Gastrocnemius medialis (tissue), 4 donors: ENCODE measurements at regions not wholly inside any gene's neighbourhood (a gene's known extent, or its start where the extent isn't known, plus 50 kb on each side); places are given as distances from the start of the nearest gene placed in this dataset.

Source experiments
- ATAC-seq, 2 donors: fragments of 150-250 bp; one replicate each; pipeline ENCODE4 v1.9.1; 2016
- DNase-seq, 2 donors: peaks; one replicate each; pipeline ENCODE4 v3.0.0-alpha.2; 2019
- H3K27ac ChIP-seq, 4 donors: fragments of 200-600 bp; sonication (generic); 1 replicate in 1 of 4; 2 replicates in 3 of 4; pipeline ENCODE4 v1.5.1; 2016 to 2018; ENCODE audit warnings: mild to moderate bottlenecking in 2 of 4, moderate library complexity in 1 of 4
- H3K27me3 ChIP-seq, 3 donors: fragments of 200-600 bp; sonication (generic) in 2 of 3; 1 replicate in 1 of 3; 2 replicates in 2 of 3; pipeline versions ENCODE4 v1.5.1 to v1.6.0; 2016 to 2019; ENCODE audit warnings: mild to moderate bottlenecking in 1 of 3, moderate library complexity in 1 of 3
- H3K36me3 ChIP-seq, 2 donors: fragments of 200-600 bp; sonication (generic) in 1 of 2; one replicate each; pipeline ENCODE4 v1.5.1; 2017 to 2018
- H3K4me1 ChIP-seq, 2 donors: fragments of 200-600 bp; sonication (generic) in 1 of 2; one replicate each; pipeline ENCODE4 v1.5.1; 2016 to 2017; ENCODE audit warnings: mild to moderate bottlenecking in 2 of 2
- H3K4me3 ChIP-seq, 4 donors: fragments of 200-600 bp; sonication (generic) in 3 of 4; 1 replicate in 1 of 4; 2 replicates in 3 of 4; pipeline ENCODE4 v1.5.1; 2016 to 2019; ENCODE audit warnings: mild to moderate bottlenecking in 2 of 4
- H3K9me3 ChIP-seq, 3 donors: fragments of 200-600 bp; sonication (generic) in 2 of 3; 1 replicate in 1 of 3; 2 replicates in 2 of 3; pipeline ENCODE4 v1.5.1; 2016 to 2019
- POLR2A ChIP-seq, 2 donors: fragments of 450-650 bp; IDR thresholded peaks; one replicate each; pipeline ENCODE4 v1.6.1; 2017; ENCODE audit warnings: antibody characterized with exemption in 2 of 2, mild to moderate bottlenecking in 2 of 2, moderate library complexity in 2 of 2
- in situ Hi-C, 4 donors: fragments of 200-750 bp; cut with MboI; loops; one replicate each; pipeline versions ENCODE4 v1.15.0 to v1.8.0; 2017; ENCODE audit warnings: low sequenced_read_pairs in 4 of 4
- intact Hi-C: fragments of 100-400 bp; cut with DNase I; formaldehyde crosslinking; loops from one replicate; pipeline ENCODE4 v1.15.1; 2023; ENCODE audit warnings: low total_unique reads
- TF ChIP-seq, protein P1 (sequence below), 5 experiments: fragments of 450-650 bp in 3 of 5; fragments of 200-600 bp in 2 of 5; sonication (generic) in 2 of 5; IDR thresholded peaks in 4 of 5; conservative IDR thresholded peaks in 1 of 5; 1 replicate in 4 of 5; 2 replicates in 1 of 5; pipeline ENCODE4 v1.5.1; 2016 to 2019; ENCODE audit warnings: antibody characterized with exemption in 5 of 5, mild to moderate bottlenecking in 3 of 5, moderate library complexity in 3 of 5

DNA sequence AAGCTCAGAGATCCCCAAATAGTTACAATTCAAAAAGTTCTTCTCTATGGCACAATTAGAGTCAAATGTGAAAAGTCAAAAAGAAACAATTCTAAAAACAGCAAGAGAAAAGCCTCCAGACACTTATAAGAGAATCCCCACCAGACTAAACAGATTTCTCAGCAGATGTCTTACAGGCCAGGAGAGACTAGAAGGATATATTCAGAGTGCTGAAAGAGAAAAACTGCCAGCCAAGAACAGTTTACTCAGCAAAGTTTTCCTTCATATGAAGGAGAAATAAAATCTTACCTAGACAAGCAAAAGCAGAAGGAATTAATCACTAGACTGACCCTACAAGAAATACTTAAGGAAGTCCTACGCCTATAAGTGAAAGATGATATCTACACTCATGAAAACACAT is 176.1 kb upstream of the OPRM1 start:
- Histone ChIP-seq H3K27ac (no peak overlapping the region), H3K9me3 (no peaks in the 10 kb centered on the region), H3K4me3 (no peak overlapping the region), H3K27me3 (no peaks in the 10 kb centered on the region), H3K36me3 (no peaks in the 10 kb centered on the region), H3K4me1 (no peaks in the 10 kb centered on the region)
- ATAC-seq, result no peak
- no peak for TF ChIP-seq POLR2A (IDR thresholded peaks at IDR 0.05)
- TF ChIP-seq, protein P1, sequence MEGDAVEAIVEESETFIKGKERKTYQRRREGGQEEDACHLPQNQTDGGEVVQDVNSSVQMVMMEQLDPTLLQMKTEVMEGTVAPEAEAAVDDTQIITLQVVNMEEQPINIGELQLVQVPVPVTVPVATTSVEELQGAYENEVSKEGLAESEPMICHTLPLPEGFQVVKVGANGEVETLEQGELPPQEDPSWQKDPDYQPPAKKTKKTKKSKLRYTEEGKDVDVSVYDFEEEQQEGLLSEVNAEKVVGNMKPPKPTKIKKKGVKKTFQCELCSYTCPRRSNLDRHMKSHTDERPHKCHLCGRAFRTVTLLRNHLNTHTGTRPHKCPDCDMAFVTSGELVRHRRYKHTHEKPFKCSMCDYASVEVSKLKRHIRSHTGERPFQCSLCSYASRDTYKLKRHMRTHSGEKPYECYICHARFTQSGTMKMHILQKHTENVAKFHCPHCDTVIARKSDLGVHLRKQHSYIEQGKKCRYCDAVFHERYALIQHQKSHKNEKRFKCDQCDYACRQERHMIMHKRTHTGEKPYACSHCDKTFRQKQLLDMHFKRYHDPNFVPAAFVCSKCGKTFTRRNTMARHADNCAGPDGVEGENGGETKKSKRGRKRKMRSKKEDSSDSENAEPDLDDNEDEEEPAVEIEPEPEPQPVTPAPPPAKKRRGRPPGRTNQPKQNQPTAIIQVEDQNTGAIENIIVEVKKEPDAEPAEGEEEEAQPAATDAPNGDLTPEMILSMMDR (IDR thresholded peaks at IDR 0.05 in 4 of 5, conservative IDR thresholded peaks at IDR 0.05 in 1 of 5), result no peak
- DNase-seq, result no peak
- in situ Hi-C loops, result no loop called here
- intact Hi-C loops, result no loop called here

DNA sequence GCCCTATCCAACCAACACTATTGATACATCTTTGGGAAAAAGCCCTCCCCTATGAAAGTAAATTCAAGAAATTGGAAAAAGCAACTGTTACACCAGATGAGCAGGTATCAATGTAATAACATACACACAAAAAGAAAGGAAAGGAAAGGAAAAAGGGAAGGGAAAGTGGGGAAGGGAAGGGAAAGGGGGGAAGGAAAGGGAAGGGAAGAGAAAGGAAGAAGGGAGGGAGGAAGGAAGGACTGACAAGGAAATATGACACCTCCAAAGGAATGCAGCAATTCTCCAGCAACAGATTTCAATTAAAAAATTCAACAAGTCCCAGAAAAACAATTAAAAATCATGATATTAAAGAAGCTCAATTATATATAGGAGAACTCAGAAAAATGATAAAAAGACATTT is 176.9 kb upstream of the OPRM1 start:
- Histone ChIP-seq H3K27me3 (no peaks in the 10 kb centered on the region), H3K4me1 (no peaks in the 10 kb centered on the region), H3K27ac (no peak overlapping the region), H3K4me3 (no peak overlapping the region), H3K36me3 (no peaks in the 10 kb centered on the region), H3K9me3 (no peaks in the 10 kb centered on the region)
- TF ChIP-seq, protein P1 (IDR thresholded peaks at IDR 0.05 in 4 of 5, conservative IDR thresholded peaks at IDR 0.05 in 1 of 5), result no peak
- no peak for TF ChIP-seq POLR2A (IDR thresholded peaks at IDR 0.05)
- intact Hi-C loops, result no loop called here
- DNase-seq (no peak), ATAC-seq (no peak)
- in situ Hi-C loops, result no loop called here

DNA sequence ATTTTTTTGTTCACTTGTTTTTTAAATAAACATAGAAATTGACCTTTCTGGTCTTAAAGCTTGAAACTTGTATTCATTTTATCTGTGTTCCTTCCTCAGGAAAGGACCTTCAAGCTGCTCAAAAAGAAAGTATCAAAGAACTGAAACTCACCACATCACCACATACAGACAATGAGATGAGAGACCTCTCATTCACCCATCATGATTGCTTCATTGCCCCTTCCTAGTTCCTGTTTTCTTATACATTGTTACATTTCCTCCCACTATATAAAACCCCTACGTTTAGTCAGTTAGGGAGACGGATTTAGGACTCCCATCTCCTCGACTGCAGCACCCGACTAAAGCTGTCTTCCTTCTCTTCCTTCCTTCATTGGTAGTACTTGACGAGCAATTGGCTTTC is 180.5 kb upstream of the OPRM1 start:
- DNase-seq (no peak), ATAC-seq (no peak)
- Histone ChIP-seq H3K4me1 (no peaks in the 10 kb centered on the region), H3K36me3 (no peaks in the 10 kb centered on the region), H3K4me3 (no peak overlapping the region), H3K27me3 (no peaks in the 10 kb centered on the region), H3K27ac (no peak overlapping the region), H3K9me3 (no peaks in the 10 kb centered on the region)
- TF ChIP-seq, protein P1 (IDR thresholded peaks at IDR 0.05 in 4 of 5, conservative IDR thresholded peaks at IDR 0.05 in 1 of 5), result no peak
- TF ChIP-seq POLR2A (IDR thresholded peaks at IDR 0.05), result no peak
- in situ Hi-C loops, result no loop called here
- intact Hi-C loops, result no loop called here

DNA sequence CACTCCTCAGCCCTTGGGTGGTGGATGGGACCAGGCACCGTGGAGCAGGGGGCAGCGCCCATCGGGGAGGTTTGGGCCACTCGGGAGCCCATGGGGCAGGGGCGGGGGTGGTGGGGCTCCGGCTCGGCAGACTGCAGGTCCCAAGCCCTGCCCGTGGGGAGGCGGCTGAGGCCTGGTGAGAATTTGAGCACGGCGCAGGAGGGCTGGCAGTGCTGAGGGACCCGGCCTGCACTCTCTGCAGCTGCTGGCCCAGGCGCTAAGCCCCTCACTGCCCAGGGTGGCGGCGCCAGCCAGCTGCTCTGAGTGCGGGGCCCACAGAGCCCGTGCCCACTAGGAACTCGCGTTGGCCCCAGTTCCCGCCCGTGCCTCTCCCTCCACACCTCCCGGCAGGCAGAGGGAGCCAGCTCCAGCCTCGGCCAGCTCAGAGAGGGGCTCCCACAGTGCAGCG is 182.1 kb upstream of the OPRM1 start:
- ATAC-seq, result no peak
- DNase-seq, result no peak
- no peaks in the 10 kb centered on the region for H3K9me3 ChIP-seq
- in situ Hi-C loops (no loop called here), intact Hi-C loops (no loop called here)
- no peaks in the 10 kb centered on the region for H3K36me3 ChIP-seq
- no peaks in the 10 kb centered on the region for H3K27me3 ChIP-seq
- H3K4me3 ChIP-seq, result no peak overlapping the region
- H3K27ac ChIP-seq, result no peak overlapping the region
- no peaks in the 10 kb centered on the region for H3K4me1 ChIP-seq
- TF ChIP-seq, protein P1 (IDR thresholded peaks at IDR 0.05 in 4 of 5, conservative IDR thresholded peaks at IDR 0.05 in 1 of 5), result no peak
- no peak for TF ChIP-seq POLR2A (IDR thresholded peaks at IDR 0.05)

DNA sequence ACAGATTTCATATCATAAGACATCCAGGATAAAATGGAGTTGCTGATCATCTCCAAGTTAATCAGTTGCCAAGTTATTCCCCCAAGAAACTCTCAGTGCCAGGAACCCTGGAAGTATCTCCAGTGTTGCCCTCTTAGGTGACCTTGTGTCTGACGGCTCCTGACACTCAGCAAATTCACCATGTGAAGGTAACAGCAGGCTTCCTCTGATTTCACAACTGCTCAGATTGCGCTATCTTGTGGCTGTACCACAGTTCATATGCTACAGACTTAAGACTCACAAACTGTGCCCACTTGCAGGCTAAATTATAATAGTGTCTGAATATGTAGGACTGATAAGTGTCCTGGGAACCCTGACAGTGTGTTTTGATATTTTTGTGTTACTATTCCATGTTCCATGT is 186.6 kb upstream of the OPRM1 start:
- Histone ChIP-seq H3K27ac (no peak overlapping the region), H3K27me3 (no peaks in the 10 kb centered on the region), H3K36me3 (no peaks in the 10 kb centered on the region), H3K4me1 (no peaks in the 10 kb centered on the region), H3K9me3 (no peaks in the 10 kb centered on the region), H3K4me3 (no peak overlapping the region)
- intact Hi-C loops, result no loop called here
- ATAC-seq (no peak), DNase-seq (no peak)
- no peak for TF ChIP-seq POLR2A (IDR thresholded peaks at IDR 0.05)
- TF ChIP-seq, protein P1 (IDR thresholded peaks at IDR 0.05 in 4 of 5, conservative IDR thresholded peaks at IDR 0.05 in 1 of 5), result no peak
- in situ Hi-C loops, result no loop called here
